ENCODE measurements at regions not wholly inside any gene's neighbourhood (a gene's known extent, or its start where the extent isn't known, plus 50 kb on each side); places are given as distances from the start of the nearest gene placed in this dataset.

DNA sequence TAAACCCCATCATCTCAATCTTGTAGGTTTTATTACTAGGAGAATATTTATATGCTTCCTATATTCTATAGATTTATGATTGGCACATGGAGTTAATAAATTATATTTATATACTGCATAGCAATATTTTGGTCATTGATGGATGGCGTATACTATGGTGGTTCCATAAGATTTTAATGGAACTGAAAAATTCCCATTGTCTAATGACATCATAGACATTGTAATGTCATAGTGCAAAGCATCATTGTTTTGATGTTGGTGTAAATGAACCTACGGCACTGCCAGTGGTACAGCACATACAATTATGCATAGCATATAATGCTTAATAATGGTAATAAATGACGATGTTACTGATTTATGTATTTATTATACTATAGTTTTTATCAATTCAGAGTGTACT lies 1135.9 kb downstream of the CNTNAP5 start:
- Histone ChIP-seq H3K4me1 (ENCODE audit: control insufficient read depth, insufficient read depth, low read length) (no peaks in the 10 kb centered on the region), H3K9ac (ENCODE audit: low read length) (no peak overlapping the region), H3K9me3 (ENCODE audit: control insufficient read depth, low read length) (no peaks in the 10 kb centered on the region), H3K4me3 (ENCODE audit: low read length) (no peak overlapping the region), H3K27me3 (replicated peaks; ENCODE audit: control insufficient read depth, insufficient read depth, low read length) (no peaks in the 10 kb centered on the region), H3K36me3 (ENCODE audit: control insufficient read depth, insufficient read depth, low read length, severe bottlenecking) (no peaks in the 10 kb centered on the region)
- DNase-seq (ENCODE audit: low read depth) = no peak

- no peaks in the 10 kb centered on the region for H3K36me3 ChIP-seq (ENCODE audit: control insufficient read depth, insufficient read depth, low read length, severe bottlenecking)
- H3K27me3 ChIP-seq (replicated peaks; ENCODE audit: control insufficient read depth, insufficient read depth, low read length) = no peaks in the 10 kb centered on the region
- peak overlapping the region; percentile 39 for H3K4me3 ChIP-seq (ENCODE audit: low read length)
- H3K9me3 ChIP-seq (ENCODE audit: control insufficient read depth, low read length) = no peaks in the 10 kb centered on the region
- H3K9ac ChIP-seq (ENCODE audit: low read length) = peak overlapping the region; percentile 59
- DNase-seq (ENCODE audit: low read depth) = no peak
- H3K4me1 ChIP-seq (ENCODE audit: control insufficient read depth, insufficient read depth, low read length) = peaks cover 24% of the 10 kb centered on the region
Measured at GRCh38 chr2:125167152-125167551, 1142.1 kb downstream of the CNTNAP5 start.

- Histone ChIP-seq H3K9ac (ENCODE audit: low read length) (peak overlapping the region; percentile 59), H3K36me3 (ENCODE audit: control insufficient read depth, insufficient read depth, low read length, severe bottlenecking) (no peaks in the 10 kb centered on the region), H3K4me3 (ENCODE audit: low read length) (peak overlapping the region; percentile 51), H3K9me3 (ENCODE audit: control insufficient read depth, low read length) (no peaks in the 10 kb centered on the region), H3K27me3 (replicated peaks; ENCODE audit: control insufficient read depth, insufficient read depth, low read length) (no peaks in the 10 kb centered on the region), H3K4me1 (ENCODE audit: control insufficient read depth, insufficient read depth, low read length) (peaks cover 24% of the 10 kb centered on the region)
- peak; percentile 12 for DNase-seq (ENCODE audit: low read depth)
Measured at GRCh38 chr2:125167820-125168219, 1142.7 kb downstream of the CNTNAP5 start.

GRCh38 chr2:125168442-125168841 lies 1143.4 kb downstream of the CNTNAP5 start:
- peak overlapping the region; percentile 51 for H3K4me3 ChIP-seq (ENCODE audit: low read length)
- H3K9ac ChIP-seq (ENCODE audit: low read length) = peak overlapping the region; percentile 50
- no peaks in the 10 kb centered on the region for H3K9me3 ChIP-seq (ENCODE audit: control insufficient read depth, low read length)
- no peaks in the 10 kb centered on the region for H3K36me3 ChIP-seq (ENCODE audit: control insufficient read depth, insufficient read depth, low read length, severe bottlenecking)
- no peaks in the 10 kb centered on the region for H3K27me3 ChIP-seq (replicated peaks; ENCODE audit: control insufficient read depth, insufficient read depth, low read length)
- H3K4me1 ChIP-seq (ENCODE audit: control insufficient read depth, insufficient read depth, low read length) = peaks cover 24% of the 10 kb centered on the region
- no peak for DNase-seq (ENCODE audit: low read depth)

GRCh38 chr2:125169022-125169763 lies 1144.1 kb downstream of the CNTNAP5 start:
- H3K4me3 ChIP-seq (ENCODE audit: low read length) = no peak overlapping the region
- DNase-seq (ENCODE audit: low read depth) = no peak

GRCh38 chr2:125169764-125170146 lies 1144.7 kb downstream of the CNTNAP5 start:
- DNase-seq (ENCODE audit: low read depth) = no peak
- no peak overlapping the region for H3K9ac ChIP-seq (ENCODE audit: low read length)
- H3K36me3 ChIP-seq (ENCODE audit: control insufficient read depth, insufficient read depth, low read length, severe bottlenecking) = no peaks in the 10 kb centered on the region
- H3K4me3 ChIP-seq (ENCODE audit: low read length) = no peak overlapping the region
- H3K4me1 ChIP-seq (ENCODE audit: control insufficient read depth, insufficient read depth, low read length) = peaks cover 24% of the 10 kb centered on the region
- H3K9me3 ChIP-seq (ENCODE audit: control insufficient read depth, low read length) = no peaks in the 10 kb centered on the region
- H3K27me3 ChIP-seq (replicated peaks; ENCODE audit: control insufficient read depth, insufficient read depth, low read length) = no peaks in the 10 kb centered on the region

More at GRCh38 chr2:125169022-125169763, 1144.1 kb downstream of the CNTNAP5 start:
- H3K9ac ChIP-seq (ENCODE audit: low read length) = no peak overlapping the region
- H3K27me3 ChIP-seq (replicated peaks; ENCODE audit: control insufficient read depth, insufficient read depth, low read length) = no peaks in the 10 kb centered on the region
- H3K36me3 ChIP-seq (ENCODE audit: control insufficient read depth, insufficient read depth, low read length, severe bottlenecking) = no peaks in the 10 kb centered on the region
- peaks cover 24% of the 10 kb centered on the region for H3K4me1 ChIP-seq (ENCODE audit: control insufficient read depth, insufficient read depth, low read length)
- H3K9me3 ChIP-seq (ENCODE audit: control insufficient read depth, low read length) = no peaks in the 10 kb centered on the region

- Histone ChIP-seq H3K4me3 (ENCODE audit: low read length) (no peak overlapping the region), H3K36me3 (ENCODE audit: control insufficient read depth, insufficient read depth, low read length, severe bottlenecking) (no peaks in the 10 kb centered on the region), H3K27me3 (replicated peaks; ENCODE audit: control insufficient read depth, insufficient read depth, low read length) (no peaks in the 10 kb centered on the region), H3K9ac (ENCODE audit: low read length) (no peak overlapping the region), H3K4me1 (ENCODE audit: control insufficient read depth, insufficient read depth, low read length) (peaks cover 18% of the 10 kb centered on the region), H3K9me3 (ENCODE audit: control insufficient read depth, low read length) (no peaks in the 10 kb centered on the region)
- DNase-seq (ENCODE audit: low read depth) = no peak
Measured at GRCh38 chr2:125172181-125172580, 1147.1 kb downstream of the CNTNAP5 start.

DNA sequence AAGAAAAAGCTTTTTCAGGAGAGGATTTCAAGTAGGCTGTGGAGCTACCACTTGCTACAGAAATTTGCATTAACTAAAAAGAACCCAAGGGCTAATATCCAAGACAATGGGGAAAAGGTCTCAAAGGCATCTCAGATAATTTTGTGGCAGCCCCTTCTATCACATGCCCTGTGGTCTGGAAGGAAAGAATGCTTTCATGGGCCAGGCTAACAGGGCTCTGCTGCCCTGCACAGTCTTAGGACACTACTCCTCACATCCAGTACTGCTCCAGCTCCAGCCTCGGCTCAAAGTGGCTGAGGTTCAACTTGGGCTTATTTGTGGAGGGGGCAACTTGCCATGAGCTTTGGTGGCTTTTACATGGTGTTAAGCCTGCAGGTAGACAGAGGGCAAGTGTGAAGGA lies 1150.3 kb downstream of the CNTNAP5 start:
- no peaks in the 10 kb centered on the region for H3K4me1 ChIP-seq (ENCODE audit: control insufficient read depth, insufficient read depth, low read length)
- H3K27me3 ChIP-seq (replicated peaks; ENCODE audit: control insufficient read depth, insufficient read depth, low read length) = no peaks in the 10 kb centered on the region
- no peaks in the 10 kb centered on the region for H3K9me3 ChIP-seq (ENCODE audit: control insufficient read depth, low read length)
- no peak overlapping the region for H3K4me3 ChIP-seq (ENCODE audit: low read length)
- H3K9ac ChIP-seq (ENCODE audit: low read length) = no peak overlapping the region
- DNase-seq (ENCODE audit: low read depth) = no peak
- H3K36me3 ChIP-seq (ENCODE audit: control insufficient read depth, insufficient read depth, low read length, severe bottlenecking) = no peaks in the 10 kb centered on the region

DNA sequence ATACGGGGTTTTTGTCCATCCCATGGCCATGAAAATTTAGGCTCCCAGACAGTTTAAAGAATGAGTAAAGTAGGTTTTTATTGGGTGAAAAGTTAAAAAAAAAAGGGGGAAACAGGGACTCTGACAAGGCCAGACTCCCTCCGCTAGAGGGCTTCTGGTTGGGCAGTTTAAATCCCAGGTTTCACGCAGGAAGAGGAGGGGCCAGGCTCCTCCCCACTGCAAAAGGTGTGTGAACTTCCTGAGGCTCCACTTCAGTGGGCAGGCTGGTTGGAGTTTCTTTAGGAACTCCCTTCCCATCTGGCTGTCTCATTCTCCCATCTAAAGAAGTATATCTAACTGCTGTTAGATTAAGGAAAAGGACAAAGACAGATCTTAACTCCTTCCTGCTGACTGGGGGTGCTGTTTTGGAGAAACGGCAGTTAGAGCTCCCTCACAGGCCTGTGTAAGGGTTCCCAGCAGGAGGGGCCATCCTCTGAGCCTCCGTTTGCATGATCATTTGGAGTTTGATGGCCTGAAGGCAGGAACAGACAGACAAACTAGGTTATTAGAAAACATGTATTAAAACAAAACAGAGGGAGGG lies 1160.7 kb downstream of the CNTNAP5 start:
- H3K4me3 ChIP-seq (ENCODE audit: low read length) = no peak overlapping the region
- H3K4me1 ChIP-seq (ENCODE audit: control insufficient read depth, insufficient read depth, low read length) = no peaks in the 10 kb centered on the region
- H3K9ac ChIP-seq (ENCODE audit: low read length) = no peak overlapping the region
- no peaks in the 10 kb centered on the region for H3K27me3 ChIP-seq (replicated peaks; ENCODE audit: control insufficient read depth, insufficient read depth, low read length)
- no peak for DNase-seq (ENCODE audit: low read depth)
- H3K9me3 ChIP-seq (ENCODE audit: control insufficient read depth, low read length) = no peaks in the 10 kb centered on the region
- H3K36me3 ChIP-seq (ENCODE audit: control insufficient read depth, insufficient read depth, low read length, severe bottlenecking) = no peaks in the 10 kb centered on the region

- no peaks in the 10 kb centered on the region for H3K4me1 ChIP-seq (ENCODE audit: control insufficient read depth, insufficient read depth, low read length)
- no peak for DNase-seq (ENCODE audit: low read depth)
- H3K36me3 ChIP-seq (ENCODE audit: control insufficient read depth, insufficient read depth, low read length, severe bottlenecking) = no peaks in the 10 kb centered on the region
- H3K4me3 ChIP-seq (ENCODE audit: low read length) = no peak overlapping the region
- H3K27me3 ChIP-seq (replicated peaks; ENCODE audit: control insufficient read depth, insufficient read depth, low read length) = no peaks in the 10 kb centered on the region
- no peak overlapping the region for H3K9ac ChIP-seq (ENCODE audit: low read length)
- peaks cover 9% of the 10 kb centered on the region for H3K9me3 ChIP-seq (ENCODE audit: control insufficient read depth, low read length)
Measured at GRCh38 chr2:125207431-125207830, 1182.3 kb downstream of the CNTNAP5 start.

- H3K4me1 ChIP-seq (ENCODE audit: control insufficient read depth, insufficient read depth, low read length) = no peaks in the 10 kb centered on the region
- H3K36me3 ChIP-seq (ENCODE audit: control insufficient read depth, insufficient read depth, low read length, severe bottlenecking) = no peaks in the 10 kb centered on the region
- H3K4me3 ChIP-seq (ENCODE audit: low read length) = no peak overlapping the region
- peaks cover 30% of the 10 kb centered on the region for H3K9me3 ChIP-seq (ENCODE audit: control insufficient read depth, low read length)
- no peaks in the 10 kb centered on the region for H3K27me3 ChIP-seq (replicated peaks; ENCODE audit: control insufficient read depth, insufficient read depth, low read length)
- DNase-seq (ENCODE audit: low read depth) = no peak
- no peak overlapping the region for H3K9ac ChIP-seq (ENCODE audit: low read length)
Measured at GRCh38 chr2:125216321-125216720, 1191.2 kb downstream of the CNTNAP5 start.

Data from adipocyte (in vitro differentiated cells).